Glutamatergic neuron (in vitro differentiated cells): ENCODE measurements at regions not wholly inside any gene's neighbourhood (a gene's known extent, or its start where the extent isn't known, plus 50 kb on each side); places are given as distances from the start of the nearest gene placed in this dataset.

Source experiments
- DNase-seq: peaks from one replicate; pipeline ENCODE4 v3.0.0; 2022
- H3K27ac Mint-ChIP-seq: one replicate; pipeline ENCODE4 v1.8.0; 2020; ENCODE audit warnings: mild to moderate bottlenecking, mixed read lengths, inconsistent platforms; ENCODE audit not compliant: unreplicated experiment
- H3K27me3 Mint-ChIP-seq: one replicate; pipeline ENCODE4 v1.8.0; 2020; ENCODE audit warnings: mild to moderate bottlenecking, moderate library complexity, mixed read lengths, inconsistent platforms; ENCODE audit not compliant: unreplicated experiment
- H3K36me3 Mint-ChIP-seq: one replicate; pipeline ENCODE4 v1.8.0; 2020; ENCODE audit warnings: mild to moderate bottlenecking, mixed read lengths, inconsistent platforms; ENCODE audit not compliant: unreplicated experiment
- H3K4me1 Mint-ChIP-seq: one replicate; pipeline ENCODE4 v1.8.0; 2020; ENCODE audit warnings: mild to moderate bottlenecking, low read depth, mixed read lengths, inconsistent platforms; ENCODE audit not compliant: unreplicated experiment
- H3K4me3 Mint-ChIP-seq: one replicate; pipeline ENCODE4 v1.8.0; 2020; ENCODE audit warnings: mild to moderate bottlenecking, mixed read lengths, inconsistent platforms; ENCODE audit not compliant: unreplicated experiment
- H3K9me3 Mint-ChIP-seq: one replicate; pipeline ENCODE4 v1.8.0; 2020; ENCODE audit warnings: mild to moderate bottlenecking, moderate library complexity, mixed read lengths, inconsistent platforms; ENCODE audit not compliant: unreplicated experiment
- TF ChIP-seq, protein P1 (sequence below): fragments of 200-600 bp; sonication (generic); IDR thresholded peaks from one replicate; pipeline ENCODE4 v1.5.0; 2021; ENCODE audit not compliant: partially characterized antibody, unreplicated experiment

DNA sequence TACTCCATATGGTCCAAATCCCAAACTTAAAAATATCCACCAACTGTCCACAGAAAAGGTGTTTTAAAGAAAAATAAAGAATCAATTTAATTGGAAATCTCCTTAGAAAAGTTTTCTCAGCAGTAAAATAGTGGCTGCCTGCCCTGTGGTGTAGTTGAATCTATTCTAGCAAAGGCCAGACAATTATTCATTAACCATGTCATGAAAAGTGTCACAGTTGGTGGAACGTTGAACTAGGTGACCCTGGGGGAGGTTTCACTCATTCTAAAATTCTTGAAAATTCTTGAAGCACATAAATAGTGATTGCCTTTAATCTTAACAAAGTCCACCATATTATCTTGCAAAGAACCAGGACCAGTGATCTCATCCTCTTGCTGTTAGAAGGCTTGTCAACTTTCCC, 78.4 kb upstream of the GZMB start:
- no peaks in the 10 kb centered on the region for H3K36me3 Mint-ChIP-seq
- H3K9me3 Mint-ChIP-seq: peaks cover 5% of the 10 kb centered on the region
- TF ChIP-seq, protein P1, sequence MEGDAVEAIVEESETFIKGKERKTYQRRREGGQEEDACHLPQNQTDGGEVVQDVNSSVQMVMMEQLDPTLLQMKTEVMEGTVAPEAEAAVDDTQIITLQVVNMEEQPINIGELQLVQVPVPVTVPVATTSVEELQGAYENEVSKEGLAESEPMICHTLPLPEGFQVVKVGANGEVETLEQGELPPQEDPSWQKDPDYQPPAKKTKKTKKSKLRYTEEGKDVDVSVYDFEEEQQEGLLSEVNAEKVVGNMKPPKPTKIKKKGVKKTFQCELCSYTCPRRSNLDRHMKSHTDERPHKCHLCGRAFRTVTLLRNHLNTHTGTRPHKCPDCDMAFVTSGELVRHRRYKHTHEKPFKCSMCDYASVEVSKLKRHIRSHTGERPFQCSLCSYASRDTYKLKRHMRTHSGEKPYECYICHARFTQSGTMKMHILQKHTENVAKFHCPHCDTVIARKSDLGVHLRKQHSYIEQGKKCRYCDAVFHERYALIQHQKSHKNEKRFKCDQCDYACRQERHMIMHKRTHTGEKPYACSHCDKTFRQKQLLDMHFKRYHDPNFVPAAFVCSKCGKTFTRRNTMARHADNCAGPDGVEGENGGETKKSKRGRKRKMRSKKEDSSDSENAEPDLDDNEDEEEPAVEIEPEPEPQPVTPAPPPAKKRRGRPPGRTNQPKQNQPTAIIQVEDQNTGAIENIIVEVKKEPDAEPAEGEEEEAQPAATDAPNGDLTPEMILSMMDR: no peak
- H3K27me3 Mint-ChIP-seq: peaks cover 1% of the 10 kb centered on the region
- H3K4me1 Mint-ChIP-seq: peaks cover 16% of the 10 kb centered on the region
- no peak overlapping the region for H3K27ac Mint-ChIP-seq
- H3K4me3 Mint-ChIP-seq: no peak overlapping the region
- DNase-seq: no peak

DNA sequence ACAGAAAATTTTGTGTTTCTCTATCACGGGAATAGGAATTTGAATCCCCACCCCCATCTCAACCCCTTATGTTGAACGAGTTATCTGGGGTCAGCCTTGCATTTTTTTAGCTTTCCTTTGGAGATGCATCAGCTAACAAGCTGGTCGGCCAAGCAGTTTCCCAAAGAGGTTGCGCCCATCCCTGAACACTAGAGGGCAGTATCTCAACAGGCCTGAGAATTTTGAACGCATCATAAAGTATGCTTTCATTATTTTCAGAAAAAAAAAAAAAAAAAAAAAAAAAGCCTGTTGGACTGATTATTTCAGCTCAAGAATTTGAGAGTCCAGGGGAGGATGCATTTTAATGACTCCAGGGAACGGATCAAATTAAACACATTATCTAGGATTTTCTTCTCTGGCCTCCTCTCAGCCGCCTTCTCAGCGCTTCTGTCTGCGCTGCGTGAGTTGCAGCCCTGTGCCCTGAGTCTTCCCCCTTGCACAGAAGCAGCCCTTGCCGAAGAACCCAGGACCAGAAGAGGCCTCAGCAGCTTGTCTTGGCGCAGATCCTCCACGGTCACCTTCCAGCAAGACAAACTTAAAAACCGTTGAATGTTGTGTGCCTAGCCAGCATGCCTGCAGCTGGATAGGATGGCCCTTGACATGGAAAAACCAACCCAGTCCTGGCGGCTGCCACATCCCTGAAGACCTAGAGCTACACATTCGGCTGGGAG, 76.6 kb upstream of the GZMB start:
- peaks cover 3% of the 10 kb centered on the region for H3K9me3 Mint-ChIP-seq

DNA sequence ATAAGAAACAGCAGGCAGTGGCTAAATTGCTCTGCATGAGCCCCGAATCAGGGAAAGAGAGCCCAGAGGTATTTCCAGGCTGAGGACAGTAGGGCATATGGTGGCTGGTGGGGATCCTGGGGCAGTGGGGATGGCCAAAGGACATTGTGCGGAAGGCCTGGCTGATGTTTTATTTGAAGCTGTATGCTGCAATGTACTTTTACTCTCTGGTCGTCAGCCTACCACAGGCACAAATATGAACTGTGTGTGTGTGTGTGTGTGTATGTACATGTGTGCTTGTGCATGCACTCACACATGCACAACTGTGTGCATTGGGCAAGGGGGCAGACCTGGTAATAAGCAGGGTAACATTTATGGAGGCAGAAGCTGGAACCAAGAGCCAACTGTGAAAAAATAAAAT, 74.7 kb upstream of the GZMB start:
- peaks cover 3% of the 10 kb centered on the region for H3K9me3 Mint-ChIP-seq
- peaks cover 1% of the 10 kb centered on the region for H3K27me3 Mint-ChIP-seq
- DNase-seq: no peak
- H3K4me3 Mint-ChIP-seq: no peak overlapping the region
- no peak overlapping the region for H3K27ac Mint-ChIP-seq
- no peaks in the 10 kb centered on the region for H3K36me3 Mint-ChIP-seq
- H3K4me1 Mint-ChIP-seq: peaks cover 16% of the 10 kb centered on the region
- TF ChIP-seq, protein P1: no peak

More for the DNA sequence above, 76.6 kb upstream of the GZMB start:
- TF ChIP-seq, protein P1: peak; percentile 83
- Mint-ChIP-seq H3K36me3 (no peaks in the 10 kb centered on the region), H3K27me3 (peaks cover 1% of the 10 kb centered on the region), H3K4me1 (peaks cover 16% of the 10 kb centered on the region), H3K4me3 (no peak overlapping the region), H3K27ac (peak overlapping the region; percentile 48)
- peak; percentile 64 for DNase-seq

DNA sequence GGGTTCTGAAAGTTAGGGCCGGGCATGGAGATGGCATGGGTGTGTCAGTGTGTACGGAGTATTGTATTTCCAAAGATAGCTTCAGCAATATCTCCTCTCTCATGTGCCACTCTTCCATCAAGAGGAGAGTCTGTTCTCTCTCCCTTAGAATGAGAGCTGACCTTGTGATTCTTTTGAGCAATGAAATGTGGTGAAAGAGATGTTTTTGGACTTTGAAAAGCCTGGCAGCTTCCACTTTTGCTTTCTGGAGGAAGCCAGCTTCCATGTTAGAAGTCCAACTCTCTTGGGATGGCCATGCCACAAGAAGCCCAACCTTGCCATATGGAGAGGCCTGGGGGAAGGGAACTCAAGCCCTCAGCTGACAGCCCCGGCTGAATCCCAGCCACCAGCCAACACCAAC, 72.4 kb upstream of the GZMB start:
- H3K27me3 Mint-ChIP-seq: peaks cover 1% of the 10 kb centered on the region
- H3K27ac Mint-ChIP-seq: no peak overlapping the region
- no peak overlapping the region for H3K4me3 Mint-ChIP-seq
- peaks cover 7% of the 10 kb centered on the region for H3K4me1 Mint-ChIP-seq
- no peaks in the 10 kb centered on the region for H3K36me3 Mint-ChIP-seq
- peaks cover 3% of the 10 kb centered on the region for H3K9me3 Mint-ChIP-seq
- TF ChIP-seq, protein P1: no peak
- DNase-seq: no peak

DNA sequence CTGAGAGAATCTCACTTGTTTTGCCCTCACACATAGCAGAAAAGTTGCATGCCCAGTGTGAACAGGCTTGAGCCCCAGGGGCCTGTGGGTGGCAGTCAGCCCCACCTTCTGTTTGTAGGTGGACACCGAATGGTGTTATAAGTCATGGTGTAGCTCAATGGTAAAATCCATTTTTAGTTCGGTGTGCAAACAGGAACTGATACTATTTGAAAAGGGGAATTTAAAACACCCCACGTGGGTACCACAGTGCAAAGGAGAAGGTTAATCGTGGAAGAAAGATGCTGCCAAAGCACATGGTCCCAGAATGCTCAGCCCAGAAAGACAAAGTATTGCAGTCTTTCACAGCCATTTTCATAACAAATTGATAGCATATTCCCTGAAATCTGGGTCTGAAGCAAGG, 71.8 kb upstream of the GZMB start:
- Mint-ChIP-seq H3K9me3 (peaks cover 2% of the 10 kb centered on the region), H3K27ac (no peak overlapping the region), H3K36me3 (no peaks in the 10 kb centered on the region), H3K4me1 (peaks cover 2% of the 10 kb centered on the region), H3K27me3 (no peaks in the 10 kb centered on the region), H3K4me3 (no peak overlapping the region)
- TF ChIP-seq, protein P1: no peak
- DNase-seq: no peak
